Skeletal muscle tissue (tissue), 3 donors: ENCODE measurements at regions not wholly inside any gene's neighbourhood (a gene's known extent, or its start where the extent isn't known, plus 50 kb on each side); places are given as distances from the start of the nearest gene placed in this dataset.

Experiments
- H3K27ac ChIP-seq: one replicate; pipeline ENCODE4 v1.7.0; 2013; ENCODE audit warnings: mild to moderate bottlenecking, low read depth, low read length, inconsistent platforms
- H3K27me3 ChIP-seq, 3 donors: one replicate each; pipeline ENCODE4 v1.7.0; 2013; ENCODE audit warnings: low read length in 3 of 3; ENCODE audit not compliant: control insufficient read depth in 3 of 3, insufficient read depth in 3 of 3
- H3K36me3 ChIP-seq, 3 donors: one replicate each; pipeline ENCODE4 v1.7.0; 2013; ENCODE audit warnings: low read length in 3 of 3; ENCODE audit not compliant: control insufficient read depth in 3 of 3, insufficient read depth in 3 of 3
- H3K4me1 ChIP-seq, 3 donors: one replicate each; pipeline ENCODE4 v1.7.0; 2013; ENCODE audit warnings: low read length in 3 of 3, mild to moderate bottlenecking in 3 of 3; ENCODE audit not compliant: control insufficient read depth in 3 of 3, insufficient read depth in 3 of 3
- H3K4me3 ChIP-seq, 3 donors: one replicate each; pipeline ENCODE4 v1.7.0; 2013; ENCODE audit warnings: low read length in 3 of 3
- H3K9ac ChIP-seq, 3 donors: one replicate each; pipeline ENCODE4 v1.7.0; 2013; ENCODE audit warnings: low read length in 3 of 3, mild to moderate bottlenecking in 3 of 3, moderate library complexity in 2 of 3, low read depth in 1 of 3
- H3K9me3 ChIP-seq, 3 donors: one replicate each; pipeline ENCODE4 v1.7.0; 2013; ENCODE audit warnings: low read length in 3 of 3; ENCODE audit not compliant: control insufficient read depth in 3 of 3
- donor health status: Osteomylitis.

GRCh38 chr4:96649536-96649935 lies 809.6 kb downstream of the PDHA2 start:
- Histone ChIP-seq H3K9me3 (no peaks in the 10 kb centered on the region), H3K27ac (no peak overlapping the region), H3K4me3 (no peak overlapping the region), H3K36me3 (no peaks in the 10 kb centered on the region), H3K4me1 (no peaks in the 10 kb centered on the region), H3K9ac (no peak overlapping the region), H3K27me3 (no peaks in the 10 kb centered on the region)

GRCh38 chr4:96652158-96652557 lies 812.3 kb downstream of the PDHA2 start:
- H3K27ac ChIP-seq: no peak overlapping the region
- H3K9me3 ChIP-seq: no peaks in the 10 kb centered on the region
- H3K36me3 ChIP-seq: no peaks in the 10 kb centered on the region
- H3K4me3 ChIP-seq: no peak overlapping the region
- no peak overlapping the region for H3K9ac ChIP-seq
- H3K27me3 ChIP-seq: no peaks in the 10 kb centered on the region
- no peaks in the 10 kb centered on the region for H3K4me1 ChIP-seq

GRCh38 chr4:96652821-96653220 lies 812.9 kb downstream of the PDHA2 start:
- Histone ChIP-seq H3K4me1 (no peaks in the 10 kb centered on the region), H3K27me3 (no peaks in the 10 kb centered on the region), H3K9ac (no peak overlapping the region), H3K4me3 (no peak overlapping the region), H3K36me3 (no peaks in the 10 kb centered on the region), H3K9me3 (no peaks in the 10 kb centered on the region), H3K27ac (no peak overlapping the region)

GRCh38 chr4:96654045-96654444 lies 814.2 kb downstream of the PDHA2 start:
- Histone ChIP-seq H3K27ac (no peak overlapping the region), H3K27me3 (no peaks in the 10 kb centered on the region), H3K4me3 (no peak overlapping the region), H3K9me3 (no peaks in the 10 kb centered on the region), H3K36me3 (no peaks in the 10 kb centered on the region), H3K4me1 (no peaks in the 10 kb centered on the region), H3K9ac (no peak overlapping the region)

GRCh38 chr4:96670381-96670780 lies 830.5 kb downstream of the PDHA2 start:
- no peaks in the 10 kb centered on the region for H3K4me1 ChIP-seq
- H3K4me3 ChIP-seq: no peak overlapping the region
- no peaks in the 10 kb centered on the region for H3K36me3 ChIP-seq
- no peak overlapping the region for H3K27ac ChIP-seq
- no peaks in the 10 kb centered on the region for H3K9me3 ChIP-seq
- no peak overlapping the region for H3K9ac ChIP-seq
- no peaks in the 10 kb centered on the region for H3K27me3 ChIP-seq

- Histone ChIP-seq H3K9ac (no peak overlapping the region), H3K27ac (no peak overlapping the region), H3K4me3 (no peak overlapping the region), H3K27me3 (no peaks in the 10 kb centered on the region), H3K9me3 (no peaks in the 10 kb centered on the region), H3K4me1 (no peaks in the 10 kb centered on the region), H3K36me3 (no peaks in the 10 kb centered on the region)
Observed at GRCh38 chr4:96675416-96675815, 835.5 kb downstream of the PDHA2 start.

GRCh38 chr4:96675896-96676295 lies 836.0 kb downstream of the PDHA2 start:
- Histone ChIP-seq H3K9me3 (no peaks in the 10 kb centered on the region), H3K36me3 (no peaks in the 10 kb centered on the region), H3K4me3 (no peak overlapping the region), H3K27me3 (no peaks in the 10 kb centered on the region), H3K9ac (no peak overlapping the region), H3K4me1 (no peaks in the 10 kb centered on the region), H3K27ac (no peak overlapping the region)

GRCh38 chr4:96676754-96677435 lies 837.0 kb downstream of the PDHA2 start:
- Histone ChIP-seq H3K27ac (no peak overlapping the region), H3K4me1 (no peaks in the 10 kb centered on the region), H3K36me3 (no peaks in the 10 kb centered on the region), H3K9me3 (no peaks in the 10 kb centered on the region), H3K4me3 (no peak overlapping the region), H3K27me3 (no peaks in the 10 kb centered on the region), H3K9ac (no peak overlapping the region)

- no peaks in the 10 kb centered on the region for H3K4me1 ChIP-seq
- H3K36me3 ChIP-seq: no peaks in the 10 kb centered on the region
- no peaks in the 10 kb centered on the region for H3K27me3 ChIP-seq
- no peak overlapping the region for H3K27ac ChIP-seq
- H3K4me3 ChIP-seq: no peak overlapping the region
- H3K9me3 ChIP-seq: no peaks in the 10 kb centered on the region
- H3K9ac ChIP-seq: no peak overlapping the region
Observed at GRCh38 chr4:96677499-96677898, 837.6 kb downstream of the PDHA2 start.

- Histone ChIP-seq H3K9me3 (no peaks in the 10 kb centered on the region), H3K27me3 (no peaks in the 10 kb centered on the region), H3K36me3 (no peaks in the 10 kb centered on the region), H3K4me1 (no peaks in the 10 kb centered on the region), H3K9ac (no peak overlapping the region), H3K4me3 (no peak overlapping the region), H3K27ac (no peak overlapping the region)
Observed at GRCh38 chr4:96681218-96681617, 841.3 kb downstream of the PDHA2 start.
